Left lung (tissue), 4 donors: ENCODE measurements at regions not wholly inside any gene's neighbourhood (a gene's known extent, or its start where the extent isn't known, plus 50 kb on each side); places are given as distances from the start of the nearest gene placed in this dataset.

Source experiments
- ATAC-seq: fragments of 200-7000 bp; cut with Tn5 transposase; one replicate; pipeline ENCODE4 v1.9.1; 2020; ENCODE audit warnings: moderate library complexity
- DNase-seq, 4 donors: peaks; one replicate each; pipeline ENCODE4 v3.0.0-alpha.2; 2013 to 2020
- H3K27ac ChIP-seq, 2 donors: fragments of 200-600 bp; sonication (generic) in 1 of 2; one replicate each; pipeline versions ENCODE4 v1.5.0 to v1.8.0; 2020 to 2021
- H3K27me3 ChIP-seq, 2 donors: fragments of 200-600 bp; sonication (generic) in 1 of 2; one replicate each; pipeline versions ENCODE4 v1.5.0 to v1.8.0; 2020 to 2021
- H3K36me3 ChIP-seq, 2 donors: fragments of 200-600 bp; sonication (generic) in 1 of 2; one replicate each; pipeline versions ENCODE4 v1.5.0 to v1.8.0; 2020 to 2021
- H3K4me1 ChIP-seq, 2 donors: fragments of 200-600 bp; one replicate each; pipeline ENCODE4 v1.8.0; 2021
- H3K4me3 ChIP-seq, 2 donors: fragments of 200-600 bp; sonication (generic) in 1 of 2; one replicate each; pipeline versions ENCODE4 v1.5.0 to v1.8.0; 2020 to 2021; ENCODE audit warnings: mild to moderate bottlenecking in 1 of 2
- H3K9me3 ChIP-seq, 2 donors: fragments of 200-600 bp; sonication (generic) in 1 of 2; one replicate each; pipeline versions ENCODE4 v1.5.0 to v1.8.0; 2020 to 2021
- intact Hi-C, 2 donors: fragments of 100-400 bp; cut with DNase I; formaldehyde crosslinking; loops; one replicate each; pipeline versions ENCODE4 v1.11.2 to v1.14.2; 2022
- TF ChIP-seq, protein P1 (sequence below), 2 donors: fragments of 200-600 bp; sonication (generic) in 1 of 2; IDR thresholded peaks; one replicate each; pipeline versions ENCODE4 v1.5.0 to v1.8.0; 2021; ENCODE audit warnings: antibody characterized with exemption in 2 of 2
- donor health status: DM: no; HTN: yes; CAD: no.
- donor health status: DM: no; HTN: no; CAD: no.

DNA sequence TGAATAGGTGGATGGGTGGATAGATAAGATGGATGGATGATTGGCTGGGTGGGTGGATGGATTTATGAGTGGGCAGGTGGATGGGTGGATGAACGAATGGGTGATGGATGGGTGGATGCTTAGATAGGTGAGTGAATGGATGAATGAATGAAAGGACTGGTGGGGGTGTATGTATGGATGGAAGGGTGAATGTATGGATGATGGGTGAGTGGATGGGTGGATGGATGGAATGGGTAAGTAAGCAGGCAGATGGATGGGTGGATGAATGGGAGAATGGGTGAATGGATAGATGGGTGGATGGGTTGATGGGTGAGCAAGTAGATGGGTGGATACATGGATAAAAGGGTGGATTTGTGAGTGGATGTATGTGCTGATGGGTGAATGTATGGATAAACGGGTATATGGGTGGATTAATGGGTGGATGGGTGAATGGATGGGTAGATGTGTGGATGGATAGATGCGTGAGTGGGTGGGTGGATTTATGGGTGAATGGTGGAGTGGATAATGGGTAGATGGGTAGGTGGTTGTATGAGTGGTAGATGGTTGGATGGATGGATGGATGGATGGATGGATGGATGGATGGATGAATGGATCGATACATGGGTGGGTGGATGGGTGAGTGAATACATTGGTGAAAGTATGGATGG is 682.6 kb downstream of the HS3ST4 start:
- Histone ChIP-seq H3K9me3 (peaks cover 0 to 16% of the 10 kb centered on the region in 2 donors), H3K4me3 (no peak overlapping the region), H3K27ac (no peak overlapping the region), H3K4me1 (no peaks in the 10 kb centered on the region), H3K27me3 (no peaks in the 10 kb centered on the region), H3K36me3 (no peaks in the 10 kb centered on the region)
- TF ChIP-seq, protein P1, sequence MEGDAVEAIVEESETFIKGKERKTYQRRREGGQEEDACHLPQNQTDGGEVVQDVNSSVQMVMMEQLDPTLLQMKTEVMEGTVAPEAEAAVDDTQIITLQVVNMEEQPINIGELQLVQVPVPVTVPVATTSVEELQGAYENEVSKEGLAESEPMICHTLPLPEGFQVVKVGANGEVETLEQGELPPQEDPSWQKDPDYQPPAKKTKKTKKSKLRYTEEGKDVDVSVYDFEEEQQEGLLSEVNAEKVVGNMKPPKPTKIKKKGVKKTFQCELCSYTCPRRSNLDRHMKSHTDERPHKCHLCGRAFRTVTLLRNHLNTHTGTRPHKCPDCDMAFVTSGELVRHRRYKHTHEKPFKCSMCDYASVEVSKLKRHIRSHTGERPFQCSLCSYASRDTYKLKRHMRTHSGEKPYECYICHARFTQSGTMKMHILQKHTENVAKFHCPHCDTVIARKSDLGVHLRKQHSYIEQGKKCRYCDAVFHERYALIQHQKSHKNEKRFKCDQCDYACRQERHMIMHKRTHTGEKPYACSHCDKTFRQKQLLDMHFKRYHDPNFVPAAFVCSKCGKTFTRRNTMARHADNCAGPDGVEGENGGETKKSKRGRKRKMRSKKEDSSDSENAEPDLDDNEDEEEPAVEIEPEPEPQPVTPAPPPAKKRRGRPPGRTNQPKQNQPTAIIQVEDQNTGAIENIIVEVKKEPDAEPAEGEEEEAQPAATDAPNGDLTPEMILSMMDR (IDR thresholded peaks at IDR 0.05): no peak
- intact Hi-C loops: no loop called here
- ATAC-seq (no peak), DNase-seq (no peak)

DNA sequence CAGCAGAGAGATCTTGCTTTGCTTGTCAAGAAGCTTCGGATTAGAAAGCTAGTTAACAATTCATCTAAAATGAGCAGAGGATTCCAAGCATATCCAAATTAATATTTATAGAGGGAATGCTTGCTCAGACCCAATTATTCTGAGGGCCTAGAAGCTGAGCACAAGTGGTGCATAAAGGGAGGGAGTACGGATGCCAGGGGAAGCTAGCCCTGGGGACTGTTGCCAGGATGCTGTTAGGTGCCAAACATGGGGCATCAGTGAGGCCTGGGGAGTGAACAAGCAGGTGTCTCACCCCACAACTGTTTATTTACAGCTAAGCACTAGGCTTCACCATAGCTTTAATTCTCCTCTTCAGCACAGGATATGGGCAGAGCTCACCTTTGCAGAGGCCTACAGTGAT is 684.1 kb upstream of the C16orf82 start:
- no peaks in the 10 kb centered on the region for H3K36me3 ChIP-seq
- DNase-seq (no peak), ATAC-seq (no peak)
- intact Hi-C loops: no loop called here
- no peaks in the 10 kb centered on the region for H3K9me3 ChIP-seq
- H3K27ac ChIP-seq: no peak overlapping the region
- no peaks in the 10 kb centered on the region for H3K4me1 ChIP-seq
- H3K27me3 ChIP-seq: no peaks in the 10 kb centered on the region
- TF ChIP-seq, protein P1 (IDR thresholded peaks at IDR 0.05): no peak
- no peak overlapping the region for H3K4me3 ChIP-seq

DNA sequence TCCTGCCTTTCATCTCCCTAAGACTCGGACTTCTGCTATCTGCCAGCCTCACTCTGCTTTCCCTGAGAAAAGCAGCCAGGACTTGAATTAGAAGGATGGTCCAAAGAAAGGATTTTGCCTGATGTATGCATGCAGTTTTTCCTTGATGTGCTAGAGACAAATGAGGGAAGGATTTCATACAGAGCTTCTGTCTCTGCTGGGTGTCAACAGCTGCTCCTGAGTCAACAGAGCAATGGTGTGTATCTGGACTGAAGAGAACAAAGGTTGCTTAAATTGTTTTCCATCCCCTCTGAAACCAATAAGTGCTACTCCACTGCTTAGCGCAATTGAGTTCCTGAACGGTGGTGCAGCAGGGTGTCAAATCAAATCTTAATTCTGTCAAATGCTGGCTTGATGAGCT is 680.6 kb upstream of the C16orf82 start:
- H3K27ac ChIP-seq: no peak overlapping the region
- no peaks in the 10 kb centered on the region for H3K27me3 ChIP-seq
- DNase-seq (no peak), ATAC-seq (no peak)
- TF ChIP-seq, protein P1 (IDR thresholded peaks at IDR 0.05): no peak
- H3K36me3 ChIP-seq: no peaks in the 10 kb centered on the region
- H3K9me3 ChIP-seq: no peaks in the 10 kb centered on the region
- intact Hi-C loops: no loop called here
- no peaks in the 10 kb centered on the region for H3K4me1 ChIP-seq
- no peak overlapping the region for H3K4me3 ChIP-seq

- no peak for DNase-seq
- ATAC-seq: no peak
- no peaks in the 10 kb centered on the region for H3K4me1 ChIP-seq
- H3K4me3 ChIP-seq: no peak overlapping the region
- peaks cover 0 to 2% of the 10 kb centered on the region in 2 donors for H3K9me3 ChIP-seq
- TF ChIP-seq, protein P1 (IDR thresholded peaks at IDR 0.05): no peak
- H3K36me3 ChIP-seq: no peaks in the 10 kb centered on the region
- H3K27ac ChIP-seq: no peak overlapping the region
- intact Hi-C loops: no loop called here
- no peaks in the 10 kb centered on the region for H3K27me3 ChIP-seq
Measured at GRCh38 chr16:26391833-26392232, 674.9 kb upstream of the C16orf82 start.

DNA sequence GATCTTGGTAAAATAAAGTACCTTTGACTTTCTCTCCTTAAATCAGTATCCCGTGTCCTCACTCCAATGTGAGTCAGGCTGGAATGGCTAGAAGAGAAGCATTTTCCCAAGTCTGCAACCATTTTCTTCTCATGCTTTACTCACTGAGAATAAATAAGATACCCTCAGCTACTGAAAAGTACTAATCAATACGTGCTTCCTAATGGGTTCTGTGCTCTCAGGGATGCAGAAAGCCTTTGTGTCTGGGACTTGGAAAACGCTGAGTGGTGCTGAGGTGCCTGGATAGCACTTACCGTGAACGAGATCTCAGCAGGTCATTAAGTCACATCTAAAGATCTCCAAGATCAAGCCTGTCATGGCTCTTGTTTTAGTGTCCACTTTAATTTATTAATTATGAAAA is 672.3 kb upstream of the C16orf82 start:
- peaks cover 0 to 2% of the 10 kb centered on the region in 2 donors for H3K9me3 ChIP-seq
- no peak overlapping the region for H3K27ac ChIP-seq
- H3K4me3 ChIP-seq: no peak overlapping the region
- H3K4me1 ChIP-seq: no peaks in the 10 kb centered on the region
- no peak for DNase-seq
- TF ChIP-seq, protein P1 (IDR thresholded peaks at IDR 0.05): no peak
- H3K36me3 ChIP-seq: no peaks in the 10 kb centered on the region
- no peaks in the 10 kb centered on the region for H3K27me3 ChIP-seq
- intact Hi-C loops: no loop called here
- no peak for ATAC-seq
